ENCODE measurements at regions not wholly inside any gene's neighbourhood (a gene's known extent, or its start where the extent isn't known, plus 50 kb on each side); places are given as distances from the start of the nearest gene placed in this dataset.

GRCh38 chr15:95549168-95549738, 781.2 kb upstream of the NR2F2 start:
- intact Hi-C loops (cut with micrococcal nuclease), result no loop called here
- no peak for TF ChIP-seq CTCF (IDR thresholded peaks at IDR 0.05)
- Mint-ChIP-seq H3K36me3 (ENCODE audit: low read depth) (no peaks in the 10 kb centered on the region), H3K4me3 (no peak overlapping the region), H3K27ac (no peak overlapping the region), H3K4me1 (ENCODE audit: low read depth) (no peaks in the 10 kb centered on the region), H3K27me3 (peaks cover 7% of the 10 kb centered on the region), H3K9me3 (no peaks in the 10 kb centered on the region)
- ChIA-PET POLR2A (interaction anchor here (0.6 kb wide), 1 partner anchor 560 kb away, joined by 3 read pairs; no protein-coding TSS in a partner anchor), CTCF (no interaction called here)
- DNase-seq, result no peak
- no peak for ATAC-seq

- no peak overlapping the region for H3K4me3 Mint-ChIP-seq
- no peaks in the 10 kb centered on the region for H3K9me3 Mint-ChIP-seq
- peaks cover 8% of the 10 kb centered on the region for H3K27me3 Mint-ChIP-seq
- POLR2A ChIA-PET, result no interaction called here
- ATAC-seq, result no peak
- H3K4me1 Mint-ChIP-seq (ENCODE audit: low read depth), result no peaks in the 10 kb centered on the region
- no peaks in the 10 kb centered on the region for H3K36me3 Mint-ChIP-seq (ENCODE audit: low read depth)
- intact Hi-C loops (cut with micrococcal nuclease), result no loop called here
- DNase-seq, result no peak
- no peak for TF ChIP-seq CTCF (IDR thresholded peaks at IDR 0.05)
- CTCF ChIA-PET, result no interaction called here
- H3K27ac Mint-ChIP-seq, result no peak overlapping the region
Measured at GRCh38 chr15:95550702-95551101, 779.8 kb upstream of the NR2F2 start.

- H3K4me1 Mint-ChIP-seq (ENCODE audit: low read depth), result peaks cover 3% of the 10 kb centered on the region
- ChIA-PET CTCF (no interaction called here), POLR2A (interaction anchor here (1.2 kb wide), 1 partner anchor 14 kb away, joined by 3 read pairs; no protein-coding TSS in a partner anchor)
- no peak overlapping the region for H3K4me3 Mint-ChIP-seq
- ATAC-seq, result no peak
- H3K9me3 Mint-ChIP-seq, result no peaks in the 10 kb centered on the region
- intact Hi-C loops (cut with micrococcal nuclease), result no loop called here
- H3K27ac Mint-ChIP-seq, result no peak overlapping the region
- no peak for DNase-seq
- H3K36me3 Mint-ChIP-seq (ENCODE audit: low read depth), result no peaks in the 10 kb centered on the region
- TF ChIP-seq CTCF (IDR thresholded peaks at IDR 0.05), result no peak
- H3K27me3 Mint-ChIP-seq, result peaks cover 20% of the 10 kb centered on the region
Measured at GRCh38 chr15:95556225-95556624, 774.3 kb upstream of the NR2F2 start.

- no peak for TF ChIP-seq CTCF (IDR thresholded peaks at IDR 0.05)
- no peak overlapping the region for H3K4me3 Mint-ChIP-seq
- no peak overlapping the region for H3K27ac Mint-ChIP-seq
- intact Hi-C loops (cut with micrococcal nuclease), result no loop called here
- H3K36me3 Mint-ChIP-seq (ENCODE audit: low read depth), result no peaks in the 10 kb centered on the region
- POLR2A ChIA-PET, result no interaction called here
- H3K9me3 Mint-ChIP-seq, result no peaks in the 10 kb centered on the region
- peaks cover 20% of the 10 kb centered on the region for H3K27me3 Mint-ChIP-seq
- CTCF ChIA-PET, result no interaction called here
- ATAC-seq, result no peak
- peaks cover 3% of the 10 kb centered on the region for H3K4me1 Mint-ChIP-seq (ENCODE audit: low read depth)
- no peak for DNase-seq
Measured at GRCh38 chr15:95556866-95557225, 773.7 kb upstream of the NR2F2 start.

GRCh38 chr15:95557226-95558046, 773.1 kb upstream of the NR2F2 start:
- no peaks in the 10 kb centered on the region for H3K36me3 Mint-ChIP-seq (ENCODE audit: low read depth)
- intact Hi-C loops (cut with micrococcal nuclease), result no loop called here
- CTCF ChIA-PET, result no interaction called here
- H3K4me3 Mint-ChIP-seq, result no peak overlapping the region
- H3K9me3 Mint-ChIP-seq, result no peaks in the 10 kb centered on the region
- DNase-seq (no peak), ATAC-seq (no peak)
- no peak for TF ChIP-seq CTCF (IDR thresholded peaks at IDR 0.05)
- H3K27me3 Mint-ChIP-seq, result peaks cover 20% of the 10 kb centered on the region
- peaks cover 3% of the 10 kb centered on the region for H3K4me1 Mint-ChIP-seq (ENCODE audit: low read depth)
- no peak overlapping the region for H3K27ac Mint-ChIP-seq
- POLR2A ChIA-PET, result no interaction called here

Data from activated CD8-positive, alpha-beta T cell treated with anti-CD3 and anti-CD28 coated beads for 36 hours (primary cell).